ENCODE measurements at regions not wholly inside any gene's neighbourhood (a gene's known extent, or its start where the extent isn't known, plus 50 kb on each side); places are given as distances from the start of the nearest gene placed in this dataset.

DNA sequence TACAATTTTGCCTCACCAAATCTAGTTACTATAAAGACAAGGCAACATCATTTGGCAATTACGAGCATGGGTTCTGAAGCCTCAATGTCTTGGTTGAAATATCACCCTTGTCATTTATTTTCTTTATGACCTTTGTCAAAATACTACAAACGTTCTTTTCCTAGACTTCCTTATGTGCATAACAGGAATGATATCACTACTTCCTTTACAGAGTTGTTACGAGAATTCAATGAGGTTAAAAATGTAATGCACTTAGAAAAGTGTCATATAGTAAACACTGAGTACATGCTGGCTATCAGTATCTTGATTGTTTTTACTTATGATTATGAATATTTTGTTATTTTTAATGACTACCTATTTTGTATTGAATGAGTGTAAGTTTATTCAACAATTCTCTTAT lies 640.9 kb upstream of the CCNG1 start:
- Mint-ChIP-seq H3K36me3 (no peaks in the 10 kb centered on the region), H3K4me3 (no peak overlapping the region), H3K4me1 (peaks cover 4% of the 10 kb centered on the region), H3K27ac (no peak overlapping the region), H3K27me3 (ENCODE audit: low read depth) (no peaks in the 10 kb centered on the region), H3K9me3 (peaks cover 4% of the 10 kb centered on the region)
- DNase-seq (ENCODE audit: low spot score in 2 of 2, unreplicated experiment in 2 of 2) = no peak
- TF ChIP-seq, protein P1, sequence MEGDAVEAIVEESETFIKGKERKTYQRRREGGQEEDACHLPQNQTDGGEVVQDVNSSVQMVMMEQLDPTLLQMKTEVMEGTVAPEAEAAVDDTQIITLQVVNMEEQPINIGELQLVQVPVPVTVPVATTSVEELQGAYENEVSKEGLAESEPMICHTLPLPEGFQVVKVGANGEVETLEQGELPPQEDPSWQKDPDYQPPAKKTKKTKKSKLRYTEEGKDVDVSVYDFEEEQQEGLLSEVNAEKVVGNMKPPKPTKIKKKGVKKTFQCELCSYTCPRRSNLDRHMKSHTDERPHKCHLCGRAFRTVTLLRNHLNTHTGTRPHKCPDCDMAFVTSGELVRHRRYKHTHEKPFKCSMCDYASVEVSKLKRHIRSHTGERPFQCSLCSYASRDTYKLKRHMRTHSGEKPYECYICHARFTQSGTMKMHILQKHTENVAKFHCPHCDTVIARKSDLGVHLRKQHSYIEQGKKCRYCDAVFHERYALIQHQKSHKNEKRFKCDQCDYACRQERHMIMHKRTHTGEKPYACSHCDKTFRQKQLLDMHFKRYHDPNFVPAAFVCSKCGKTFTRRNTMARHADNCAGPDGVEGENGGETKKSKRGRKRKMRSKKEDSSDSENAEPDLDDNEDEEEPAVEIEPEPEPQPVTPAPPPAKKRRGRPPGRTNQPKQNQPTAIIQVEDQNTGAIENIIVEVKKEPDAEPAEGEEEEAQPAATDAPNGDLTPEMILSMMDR (IDR thresholded peaks at IDR 0.05; ENCODE audit: unreplicated experiment) = no peak

DNA sequence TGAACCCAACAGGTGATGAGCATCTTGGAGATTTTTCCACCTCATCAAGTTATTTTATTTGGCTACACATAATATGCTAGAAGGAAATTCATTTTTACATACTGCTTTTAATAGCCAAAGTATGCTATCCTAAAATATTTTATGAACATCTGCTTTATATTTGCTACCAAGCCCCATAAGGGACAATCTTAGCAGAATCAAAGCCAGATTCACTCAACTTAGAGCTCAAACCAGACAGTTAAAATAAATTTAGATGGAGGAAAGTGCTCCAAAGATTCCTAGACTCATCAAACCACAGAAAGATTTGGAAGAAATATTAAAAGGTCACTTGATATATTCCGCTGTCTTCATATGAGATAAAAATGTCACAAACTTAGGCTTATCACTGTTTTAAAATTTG lies 637.1 kb upstream of the CCNG1 start:
- no peak for DNase-seq (ENCODE audit: low spot score in 2 of 2, unreplicated experiment in 2 of 2)
- no peak overlapping the region for H3K4me3 Mint-ChIP-seq
- TF ChIP-seq, protein P1 (IDR thresholded peaks at IDR 0.05; ENCODE audit: unreplicated experiment) = no peak
- no peaks in the 10 kb centered on the region for H3K27me3 Mint-ChIP-seq (ENCODE audit: low read depth)
- H3K36me3 Mint-ChIP-seq = no peaks in the 10 kb centered on the region
- H3K9me3 Mint-ChIP-seq = peaks cover 4% of the 10 kb centered on the region
- peaks cover 5% of the 10 kb centered on the region for H3K4me1 Mint-ChIP-seq
- H3K27ac Mint-ChIP-seq = no peak overlapping the region

DNA sequence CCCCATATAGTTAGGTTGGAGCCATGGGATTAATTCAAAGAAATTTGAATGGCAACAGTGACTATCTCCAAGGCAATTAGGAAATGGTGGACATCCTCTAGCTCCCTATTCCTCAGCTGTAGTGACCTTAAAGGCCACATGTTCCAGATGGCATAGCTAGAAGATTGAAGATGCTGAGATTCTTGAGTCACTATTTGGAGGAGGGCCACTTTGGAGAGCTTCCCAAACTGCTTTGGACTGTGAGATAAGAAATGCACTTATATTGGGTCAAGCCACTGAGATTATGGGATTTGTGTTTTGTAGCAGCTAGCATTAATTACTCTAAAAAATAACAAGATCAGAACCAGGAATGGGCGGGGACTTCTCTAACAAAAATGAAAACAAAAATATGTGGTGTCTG lies 636.2 kb upstream of the CCNG1 start:
- no peaks in the 10 kb centered on the region for H3K27me3 Mint-ChIP-seq (ENCODE audit: low read depth)
- peaks cover 4% of the 10 kb centered on the region for H3K9me3 Mint-ChIP-seq
- H3K36me3 Mint-ChIP-seq = no peaks in the 10 kb centered on the region
- no peak overlapping the region for H3K27ac Mint-ChIP-seq
- peaks cover 5% of the 10 kb centered on the region for H3K4me1 Mint-ChIP-seq
- no peak overlapping the region for H3K4me3 Mint-ChIP-seq
- DNase-seq (ENCODE audit: low spot score in 2 of 2, unreplicated experiment in 2 of 2) = no peak
- TF ChIP-seq, protein P1 (IDR thresholded peaks at IDR 0.05; ENCODE audit: unreplicated experiment) = no peak

DNA sequence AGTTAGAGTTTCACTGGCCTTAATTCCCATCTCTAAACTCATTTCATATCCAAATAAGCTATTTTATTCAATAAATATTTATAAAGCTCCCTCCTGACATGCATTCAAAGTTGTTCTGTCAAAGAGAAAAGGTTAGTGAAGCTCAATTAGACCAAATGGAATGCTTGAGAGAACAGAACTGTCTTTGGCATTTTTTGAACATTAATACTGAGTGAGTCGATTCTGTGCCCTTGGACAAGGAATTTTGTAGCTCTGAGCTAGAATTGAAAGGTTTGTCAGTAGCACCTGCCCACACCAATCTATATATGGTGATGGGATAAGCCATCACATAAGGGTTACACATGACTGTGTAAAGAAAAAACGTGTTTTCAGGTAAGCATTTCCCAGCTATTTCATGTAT lies 631.2 kb upstream of the CCNG1 start:
- Mint-ChIP-seq H3K27me3 (ENCODE audit: low read depth) (peaks cover 17% of the 10 kb centered on the region), H3K4me1 (peaks cover 3% of the 10 kb centered on the region), H3K4me3 (no peak overlapping the region), H3K9me3 (no peaks in the 10 kb centered on the region), H3K27ac (no peak overlapping the region), H3K36me3 (no peaks in the 10 kb centered on the region)
- TF ChIP-seq, protein P1 (IDR thresholded peaks at IDR 0.05; ENCODE audit: unreplicated experiment) = no peak
- no peak for DNase-seq (ENCODE audit: low spot score in 2 of 2, unreplicated experiment in 2 of 2)

DNA sequence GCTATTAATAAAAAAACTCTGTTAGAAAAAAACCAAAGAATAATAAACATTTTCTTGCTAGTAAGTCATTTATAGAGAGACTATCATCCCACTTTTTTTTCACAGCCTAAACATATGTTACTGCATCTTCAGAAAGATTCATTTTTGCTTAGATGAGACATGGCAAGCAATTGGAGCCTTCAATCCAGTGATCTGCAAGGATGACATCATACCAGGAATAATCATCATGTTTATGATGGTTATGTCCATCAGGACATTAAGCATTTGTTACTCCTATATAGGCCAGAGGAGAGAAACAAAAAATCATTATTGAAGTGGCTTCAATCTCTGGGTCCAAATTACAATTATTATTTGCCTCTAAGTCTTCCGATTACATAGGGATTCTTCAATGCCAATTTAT lies 626.3 kb upstream of the CCNG1 start:
- no peak for DNase-seq (ENCODE audit: low spot score in 2 of 2, unreplicated experiment in 2 of 2)
- no peak overlapping the region for H3K27ac Mint-ChIP-seq
- no peak overlapping the region for H3K4me3 Mint-ChIP-seq

More for the DNA sequence above, 626.3 kb upstream of the CCNG1 start:
- no peaks in the 10 kb centered on the region for H3K4me1 Mint-ChIP-seq
- H3K36me3 Mint-ChIP-seq = no peaks in the 10 kb centered on the region
- peaks cover 19% of the 10 kb centered on the region for H3K27me3 Mint-ChIP-seq (ENCODE audit: low read depth)
- TF ChIP-seq, protein P1 (IDR thresholded peaks at IDR 0.05; ENCODE audit: unreplicated experiment) = no peak
- no peaks in the 10 kb centered on the region for H3K9me3 Mint-ChIP-seq
